CD14-positive monocyte (primary cell): ENCODE measurements at regions not wholly inside any gene's neighbourhood (a gene's known extent, or its start where the extent isn't known, plus 50 kb on each side); places are given as distances from the start of the nearest gene placed in this dataset.

ENCODE experiments used
- DNase-seq, 3 donors: peaks; one replicate each; pipeline ENCODE4 v3.0.0-alpha.2; 2011 to 2022
- H2AFZ ChIP-seq: 2 replicates; pipeline ENCODE4 v1.6.0; 2012; ENCODE audit warnings: mild to moderate bottlenecking, low read depth, low read length, inconsistent platforms; ENCODE audit not compliant: insufficient read depth, poor library complexity, severe bottlenecking
- H3K27ac ChIP-seq, 2 donors: 1 replicate in 1 of 2; 2 replicates in 1 of 2; pipeline ENCODE4 v1.5.1; 2012 to 2013; ENCODE audit warnings: low read length in 2 of 2, control low read depth in 1 of 2, inconsistent platforms in 1 of 2, low read depth in 1 of 2, mild to moderate bottlenecking in 1 of 2
- H3K27me3 ChIP-seq, 2 donors: one replicate each; pipeline versions ENCODE4 v1.6.0 to v1.6.1; 2011 to 2013; ENCODE audit warnings: low read length in 2 of 2; ENCODE audit not compliant: control insufficient read depth in 2 of 2, insufficient read depth in 2 of 2
- H3K36me3 ChIP-seq, 2 donors: replicated peaks in 1 of 2; 1 replicate in 1 of 2; 2 replicates in 1 of 2; pipeline versions ENCODE4 v1.5.1 to v1.6.1; 2012 to 2013; ENCODE audit warnings: low read length in 2 of 2, control low read depth in 1 of 2, inconsistent platforms in 1 of 2, mild to moderate bottlenecking in 1 of 2; ENCODE audit not compliant: insufficient read depth in 2 of 2, control insufficient read depth in 1 of 2
- H3K4me1 ChIP-seq, 2 donors: 1 replicate in 1 of 2; 2 replicates in 1 of 2; pipeline versions ENCODE4 v1.5.1 to v1.6.1; 2012 to 2013; ENCODE audit warnings: low read length in 2 of 2, control low read depth in 1 of 2, inconsistent platforms in 1 of 2, mild to moderate bottlenecking in 1 of 2, moderate library complexity in 1 of 2; ENCODE audit not compliant: insufficient read depth in 2 of 2, control insufficient read depth in 1 of 2
- H3K4me2 ChIP-seq: replicated peaks from 2 replicates; pipeline ENCODE3; 2012; ENCODE audit warnings: low read length, moderate library complexity, mild to moderate bottlenecking; ENCODE audit not compliant: poor library complexity, severe bottlenecking; ENCODE audit errors: extremely low read depth
- H3K4me3 ChIP-seq, 3 experiments: fragments of 200-600 bp in 1 of 3; sonication (generic) in 1 of 3; replicated peaks in 1 of 3; 1 replicate in 2 of 3; 2 replicates in 1 of 3; pipeline ENCODE4 v1.5.1; 2011 to 2013; ENCODE audit warnings: low read length in 3 of 3, mild to moderate bottlenecking in 3 of 3, control low read depth in 2 of 3, low read depth in 2 of 3, inconsistent platforms in 1 of 3, moderate library complexity in 1 of 3
- H3K79me2 ChIP-seq: 2 replicates; pipeline ENCODE4 v1.6.0; 2012; ENCODE audit warnings: mild to moderate bottlenecking, control low read depth, inconsistent platforms, low read length, moderate library complexity; ENCODE audit not compliant: insufficient read depth
- H3K9ac ChIP-seq: 2 replicates; pipeline ENCODE4 v1.6.0; 2017; ENCODE audit warnings: low read length, mild to moderate bottlenecking; ENCODE audit not compliant: insufficient read depth, poor library complexity, severe bottlenecking
- H3K9me3 ChIP-seq, 2 donors: replicated peaks in 1 of 2; 1 replicate in 1 of 2; 2 replicates in 1 of 2; pipeline versions ENCODE4 v1.5.1 to v1.6.1; 2012 to 2013; ENCODE audit warnings: low read length in 2 of 2, control low read depth in 1 of 2; ENCODE audit not compliant: control insufficient read depth in 1 of 2, insufficient read depth in 1 of 2
- H4K20me1 ChIP-seq: 2 replicates; pipeline ENCODE4 v1.6.0; 2012; ENCODE audit warnings: mild to moderate bottlenecking, low read length, control low read depth, moderate library complexity; ENCODE audit not compliant: insufficient read depth
- H3K27ac Mint-ChIP-seq, 7 donors: one replicate each; pipeline ENCODE4 v1.8.0; 2020; ENCODE audit warnings: mild to moderate bottlenecking in 7 of 7, mixed read lengths in 7 of 7, moderate library complexity in 6 of 7, inconsistent platforms in 2 of 7
- H3K27me3 Mint-ChIP-seq, 3 donors: one replicate each; pipeline ENCODE4 v1.8.0; 2021 to 2022; ENCODE audit warnings: low read depth in 3 of 3, mild to moderate bottlenecking in 3 of 3, mixed read lengths in 3 of 3, moderate library complexity in 3 of 3, inconsistent platforms in 1 of 3
- H3K36me3 Mint-ChIP-seq, 2 donors: one replicate each; pipeline ENCODE4 v1.8.0; 2020; ENCODE audit warnings: mixed read lengths in 2 of 2, inconsistent platforms in 1 of 2, mild to moderate bottlenecking in 1 of 2
- H3K4me1 Mint-ChIP-seq: one replicate; pipeline ENCODE4 v1.8.0; 2020; ENCODE audit warnings: mild to moderate bottlenecking, mixed read lengths
- H3K4me3 Mint-ChIP-seq, 2 donors: one replicate each; pipeline ENCODE4 v1.8.0; 2020; ENCODE audit warnings: mild to moderate bottlenecking in 2 of 2, mixed read lengths in 2 of 2, moderate library complexity in 1 of 2
- H3K9me3 Mint-ChIP-seq, 7 donors: one replicate each; pipeline ENCODE4 v1.8.0; 2020 to 2022; ENCODE audit warnings: mixed read lengths in 7 of 7, mild to moderate bottlenecking in 6 of 7, moderate library complexity in 6 of 7, inconsistent platforms in 2 of 7
- WGBS: methylation state at CpG from one replicate; pipeline ENCODE4 v1.1.5; 2013; ENCODE audit warnings: missing lambda C conversion rate; ENCODE audit not compliant: insufficient coverage; 5-methylcytosine and 5-hydroxymethylcytosine counted together
- intact Hi-C, 2 donors: fragments of 100-400 bp; cut with micrococcal nuclease; formaldehyde crosslinking; loops; one replicate each; pipeline versions ENCODE4 v1.15.0 to v1.15.1; 2023
- TF ChIP-seq, protein P1 (sequence below): fragments of 200-600 bp; IDR thresholded peaks from one replicate; pipeline ENCODE4 v1.8.0; 2022; ENCODE audit warnings: antibody characterized with exemption, mild to moderate bottlenecking

DNA sequence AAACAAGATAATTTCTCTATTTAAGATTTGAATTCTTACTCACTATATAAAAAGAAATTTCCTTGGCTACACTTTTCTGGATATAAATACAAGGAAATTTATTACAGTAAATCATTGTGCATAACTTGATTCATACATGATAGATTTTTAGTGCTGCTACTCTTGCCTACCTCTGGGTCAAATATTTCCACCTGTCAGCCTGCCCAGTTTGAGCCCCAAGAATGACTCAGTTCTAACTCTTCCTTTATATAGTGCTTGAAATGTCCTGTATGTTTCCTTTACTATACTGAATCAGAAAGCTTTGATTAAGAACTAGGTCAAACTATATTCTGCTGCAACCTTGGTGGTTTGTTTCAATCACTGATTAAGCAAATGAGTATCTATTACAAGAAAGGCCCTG lies 147.4 kb upstream of the FTMT start:
- no peak overlapping the region for H3K27ac ChIP-seq
- no peaks in the 10 kb centered on the region for H3K27me3 ChIP-seq
- no peaks in the 10 kb centered on the region for H4K20me1 ChIP-seq
- H3K4me1 ChIP-seq: no peaks in the 10 kb centered on the region
- H3K9me3 Mint-ChIP-seq: peaks cover 0 to 7% (median 2%) of the 10 kb centered on the region in 7 donors
- H3K9ac ChIP-seq: no peak overlapping the region
- no peaks in the 10 kb centered on the region for H3K79me2 ChIP-seq
- H3K4me3 Mint-ChIP-seq: no peak overlapping the region
- H3K4me1 Mint-ChIP-seq: no peaks in the 10 kb centered on the region
- no peak overlapping the region for H3K4me3 ChIP-seq
- no peaks in the 10 kb centered on the region for H3K36me3 ChIP-seq
- H3K36me3 Mint-ChIP-seq: no peaks in the 10 kb centered on the region
- no peak overlapping the region for H3K27ac Mint-ChIP-seq
- TF ChIP-seq, protein P1, sequence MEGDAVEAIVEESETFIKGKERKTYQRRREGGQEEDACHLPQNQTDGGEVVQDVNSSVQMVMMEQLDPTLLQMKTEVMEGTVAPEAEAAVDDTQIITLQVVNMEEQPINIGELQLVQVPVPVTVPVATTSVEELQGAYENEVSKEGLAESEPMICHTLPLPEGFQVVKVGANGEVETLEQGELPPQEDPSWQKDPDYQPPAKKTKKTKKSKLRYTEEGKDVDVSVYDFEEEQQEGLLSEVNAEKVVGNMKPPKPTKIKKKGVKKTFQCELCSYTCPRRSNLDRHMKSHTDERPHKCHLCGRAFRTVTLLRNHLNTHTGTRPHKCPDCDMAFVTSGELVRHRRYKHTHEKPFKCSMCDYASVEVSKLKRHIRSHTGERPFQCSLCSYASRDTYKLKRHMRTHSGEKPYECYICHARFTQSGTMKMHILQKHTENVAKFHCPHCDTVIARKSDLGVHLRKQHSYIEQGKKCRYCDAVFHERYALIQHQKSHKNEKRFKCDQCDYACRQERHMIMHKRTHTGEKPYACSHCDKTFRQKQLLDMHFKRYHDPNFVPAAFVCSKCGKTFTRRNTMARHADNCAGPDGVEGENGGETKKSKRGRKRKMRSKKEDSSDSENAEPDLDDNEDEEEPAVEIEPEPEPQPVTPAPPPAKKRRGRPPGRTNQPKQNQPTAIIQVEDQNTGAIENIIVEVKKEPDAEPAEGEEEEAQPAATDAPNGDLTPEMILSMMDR: no peak
- DNase-seq: no peak
- no peaks in the 10 kb centered on the region for H3K9me3 ChIP-seq
- H3K27me3 Mint-ChIP-seq: no peaks in the 10 kb centered on the region
- intact Hi-C loops: no loop called here
- H3K4me2 ChIP-seq: no peak overlapping the region
- no peak overlapping the region for H2AFZ ChIP-seq

DNA sequence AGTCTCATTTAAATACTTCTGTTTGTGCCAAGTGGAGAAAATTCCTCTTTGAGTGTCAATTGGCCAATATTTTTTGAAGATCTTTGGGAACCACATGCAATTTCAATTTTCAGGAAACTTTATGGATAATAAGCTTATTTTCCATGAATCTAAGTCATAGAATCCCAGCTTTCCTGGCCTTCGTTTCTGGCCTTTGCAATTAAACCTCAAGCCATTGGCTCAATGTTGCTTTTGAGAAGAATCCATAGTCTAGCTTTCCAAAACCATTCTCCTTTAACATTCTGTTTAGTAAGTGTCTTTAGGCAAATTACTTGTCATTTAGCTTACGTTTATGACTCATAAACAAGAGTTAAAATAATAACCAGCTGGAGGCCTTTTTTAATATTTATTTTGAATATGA lies 145.0 kb upstream of the FTMT start:
- no peak overlapping the region for H3K9ac ChIP-seq
- H3K27me3 ChIP-seq: no peaks in the 10 kb centered on the region
- no peak overlapping the region for H3K27ac ChIP-seq
- no peaks in the 10 kb centered on the region for H3K4me1 ChIP-seq
- no peak overlapping the region for H3K27ac Mint-ChIP-seq
- no peaks in the 10 kb centered on the region for H3K36me3 Mint-ChIP-seq
- no peak for DNase-seq
- H3K4me3 Mint-ChIP-seq: no peak overlapping the region
- no peaks in the 10 kb centered on the region for H3K4me1 Mint-ChIP-seq
- H3K4me2 ChIP-seq: no peak overlapping the region
- TF ChIP-seq, protein P1: no peak
- WGBS: no CpG with 5 or more reads among the region's 2 CpGs
- intact Hi-C loops: no loop called here
- no peaks in the 10 kb centered on the region for H3K36me3 ChIP-seq
- H3K27me3 Mint-ChIP-seq: no peaks in the 10 kb centered on the region
- H3K4me3 ChIP-seq: no peak overlapping the region
- H3K79me2 ChIP-seq: no peaks in the 10 kb centered on the region
- H2AFZ ChIP-seq: no peak overlapping the region
- H3K9me3 Mint-ChIP-seq: peaks cover 0 to 7% (median 2%) of the 10 kb centered on the region in 7 donors
- H3K9me3 ChIP-seq: no peaks in the 10 kb centered on the region
- H4K20me1 ChIP-seq: no peaks in the 10 kb centered on the region
